ENCODE measurements at regions not wholly inside any gene's neighbourhood (a gene's known extent, or its start where the extent isn't known, plus 50 kb on each side); places are given as distances from the start of the nearest gene placed in this dataset.

DNA sequence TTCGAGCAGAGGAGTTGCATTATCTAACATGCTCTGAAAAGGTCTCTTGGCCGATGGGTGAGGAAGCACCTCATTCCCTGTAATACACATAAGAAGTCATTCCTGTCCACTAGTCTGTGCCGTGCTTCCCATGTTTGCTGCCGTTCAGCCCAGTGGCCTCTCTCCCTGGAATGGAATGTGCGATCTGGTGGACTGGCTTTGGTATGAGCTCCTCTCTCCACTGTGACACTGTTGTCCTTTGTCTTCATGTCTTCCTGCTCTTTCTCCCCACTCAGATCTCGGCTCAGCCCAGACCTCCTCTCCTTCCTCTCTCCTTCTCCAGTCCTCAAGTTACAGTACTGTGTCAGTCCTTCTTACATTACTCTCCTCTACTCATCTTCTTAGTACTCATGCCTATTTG, 192.8 kb upstream of the KLF6 start:
- H3K36me3 ChIP-seq, result no peaks in the 10 kb centered on the region
- H3K4me3 ChIP-seq, result no peak overlapping the region
- no peak overlapping the region for H3K27ac ChIP-seq
- intact Hi-C loops (cut with DNase I), result no loop called here
- no peaks in the 10 kb centered on the region for H3K9me3 ChIP-seq
- no peak for DNase-seq
- H3K4me1 ChIP-seq (ENCODE audit: insufficient read depth), result no peaks in the 10 kb centered on the region
- TF ChIP-seq EP300 (IDR thresholded peaks at IDR 0.05), result no peak
- TF ChIP-seq POLR2A (IDR thresholded peaks at IDR 0.05), result no peak
- 86 to 89% (median 88%) methylated on average over 6 of the region's 6 CpGs for WGBS, 3 donors
- no peaks in the 10 kb centered on the region for H3K27me3 ChIP-seq

DNA sequence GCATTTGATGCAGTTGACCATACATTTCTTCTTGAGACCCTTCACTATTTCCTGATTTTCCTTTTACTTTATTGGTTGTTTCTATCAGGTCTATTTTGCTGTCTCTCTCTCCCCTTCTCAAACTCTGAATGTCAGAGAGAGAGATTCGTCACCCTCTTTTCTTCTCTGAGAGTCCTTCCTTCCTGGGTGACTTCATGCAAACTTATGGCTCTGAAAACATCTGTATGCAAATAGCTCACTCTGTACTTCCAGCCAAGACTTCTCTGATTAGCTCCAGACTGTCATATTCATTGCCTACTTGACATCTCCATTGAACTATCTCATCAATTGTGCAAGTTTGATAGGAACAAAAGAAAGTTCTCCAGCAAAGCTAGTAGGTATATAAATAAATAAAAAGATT, 191.7 kb upstream of the KLF6 start:
- intact Hi-C loops (cut with DNase I), result no loop called here
- TF ChIP-seq EP300 (IDR thresholded peaks at IDR 0.05), result no peak
- TF ChIP-seq, protein P1, sequence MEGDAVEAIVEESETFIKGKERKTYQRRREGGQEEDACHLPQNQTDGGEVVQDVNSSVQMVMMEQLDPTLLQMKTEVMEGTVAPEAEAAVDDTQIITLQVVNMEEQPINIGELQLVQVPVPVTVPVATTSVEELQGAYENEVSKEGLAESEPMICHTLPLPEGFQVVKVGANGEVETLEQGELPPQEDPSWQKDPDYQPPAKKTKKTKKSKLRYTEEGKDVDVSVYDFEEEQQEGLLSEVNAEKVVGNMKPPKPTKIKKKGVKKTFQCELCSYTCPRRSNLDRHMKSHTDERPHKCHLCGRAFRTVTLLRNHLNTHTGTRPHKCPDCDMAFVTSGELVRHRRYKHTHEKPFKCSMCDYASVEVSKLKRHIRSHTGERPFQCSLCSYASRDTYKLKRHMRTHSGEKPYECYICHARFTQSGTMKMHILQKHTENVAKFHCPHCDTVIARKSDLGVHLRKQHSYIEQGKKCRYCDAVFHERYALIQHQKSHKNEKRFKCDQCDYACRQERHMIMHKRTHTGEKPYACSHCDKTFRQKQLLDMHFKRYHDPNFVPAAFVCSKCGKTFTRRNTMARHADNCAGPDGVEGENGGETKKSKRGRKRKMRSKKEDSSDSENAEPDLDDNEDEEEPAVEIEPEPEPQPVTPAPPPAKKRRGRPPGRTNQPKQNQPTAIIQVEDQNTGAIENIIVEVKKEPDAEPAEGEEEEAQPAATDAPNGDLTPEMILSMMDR (IDR thresholded peaks at IDR 0.05), result no peak
- no peak for TF ChIP-seq POLR2A (IDR thresholded peaks at IDR 0.05)
- no peaks in the 10 kb centered on the region for H3K36me3 ChIP-seq
- DNase-seq, result no peak
- no peaks in the 10 kb centered on the region for H3K27me3 ChIP-seq
- no peaks in the 10 kb centered on the region for H3K9me3 ChIP-seq
- no peaks in the 10 kb centered on the region for H3K4me1 ChIP-seq (ENCODE audit: insufficient read depth)
- no peak overlapping the region for H3K27ac ChIP-seq
- no peak overlapping the region for H3K4me3 ChIP-seq
- 89 to 100% (median 97%) methylated on average over 1 of the region's 1 CpG for WGBS, 3 donors

DNA sequence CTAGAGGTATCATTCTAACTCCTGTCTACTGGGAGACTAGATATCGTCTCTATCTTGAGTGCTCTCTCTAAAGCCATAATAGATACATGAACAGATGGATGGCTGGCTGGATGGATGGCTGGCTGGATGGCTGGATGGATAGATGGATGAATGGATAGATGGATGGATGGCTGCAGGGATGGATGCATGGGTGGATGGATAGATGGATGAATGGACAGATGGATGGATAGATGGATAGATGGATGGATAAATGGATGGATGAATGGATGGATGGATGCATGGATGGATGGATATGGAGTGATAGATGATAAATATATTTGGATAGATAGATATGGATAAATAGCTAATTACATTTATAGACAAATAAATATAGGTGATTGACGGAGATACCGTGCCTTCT, 191.2 kb upstream of the KLF6 start:
- intact Hi-C loops (cut with DNase I), result no loop called here
- no peak for DNase-seq

DNA sequence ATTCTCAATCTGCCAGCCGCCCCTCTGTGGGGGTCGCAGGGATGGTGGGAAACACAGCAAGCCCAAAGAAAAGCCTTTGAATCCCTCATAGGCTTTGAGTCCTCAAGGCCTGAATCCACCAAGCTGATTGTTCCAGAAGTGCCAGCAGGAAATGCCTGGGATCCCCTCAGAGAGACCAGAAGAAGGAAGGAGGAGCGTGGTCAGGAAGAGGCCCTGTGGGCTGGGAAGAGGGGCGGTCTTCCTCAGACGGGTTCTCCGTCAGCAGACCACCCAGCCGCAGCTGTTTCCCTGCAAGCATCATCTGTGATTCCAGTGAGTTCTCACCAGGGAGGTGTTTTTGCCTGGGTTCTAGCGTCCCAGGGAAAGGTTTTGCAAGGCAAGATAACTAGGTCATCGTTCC, 190.0 kb upstream of the KLF6 start:
- H3K27ac ChIP-seq, result no peak overlapping the region
- no peaks in the 10 kb centered on the region for H3K36me3 ChIP-seq
- no peaks in the 10 kb centered on the region for H3K9me3 ChIP-seq
- no peak overlapping the region for H3K4me3 ChIP-seq
- DNase-seq, result no peak
- 82 to 91% (median 88%) methylated on average over 9 of the region's 9 CpGs for WGBS, 3 donors
- H3K27me3 ChIP-seq, result no peaks in the 10 kb centered on the region
- intact Hi-C loops (cut with DNase I), result no loop called here
- TF ChIP-seq POLR2A (IDR thresholded peaks at IDR 0.05) (no peak), EP300 (IDR thresholded peaks at IDR 0.05) (no peak)
- TF ChIP-seq, protein P1 (IDR thresholded peaks at IDR 0.05), result no peak
- no peaks in the 10 kb centered on the region for H3K4me1 ChIP-seq (ENCODE audit: insufficient read depth)

More for the DNA sequence above, 191.2 kb upstream of the KLF6 start:
- Histone ChIP-seq H3K36me3 (no peaks in the 10 kb centered on the region), H3K4me1 (ENCODE audit: insufficient read depth) (no peaks in the 10 kb centered on the region), H3K27ac (no peak overlapping the region), H3K4me3 (no peak overlapping the region), H3K9me3 (no peaks in the 10 kb centered on the region), H3K27me3 (no peaks in the 10 kb centered on the region)
- WGBS, 3 donors, result 62 to 81% (median 81%) methylated on average over 3 of the region's 3 CpGs
- TF ChIP-seq EP300 (IDR thresholded peaks at IDR 0.05) (no peak), POLR2A (IDR thresholded peaks at IDR 0.05) (no peak)
- TF ChIP-seq, protein P1 (IDR thresholded peaks at IDR 0.05), result no peak

DNA sequence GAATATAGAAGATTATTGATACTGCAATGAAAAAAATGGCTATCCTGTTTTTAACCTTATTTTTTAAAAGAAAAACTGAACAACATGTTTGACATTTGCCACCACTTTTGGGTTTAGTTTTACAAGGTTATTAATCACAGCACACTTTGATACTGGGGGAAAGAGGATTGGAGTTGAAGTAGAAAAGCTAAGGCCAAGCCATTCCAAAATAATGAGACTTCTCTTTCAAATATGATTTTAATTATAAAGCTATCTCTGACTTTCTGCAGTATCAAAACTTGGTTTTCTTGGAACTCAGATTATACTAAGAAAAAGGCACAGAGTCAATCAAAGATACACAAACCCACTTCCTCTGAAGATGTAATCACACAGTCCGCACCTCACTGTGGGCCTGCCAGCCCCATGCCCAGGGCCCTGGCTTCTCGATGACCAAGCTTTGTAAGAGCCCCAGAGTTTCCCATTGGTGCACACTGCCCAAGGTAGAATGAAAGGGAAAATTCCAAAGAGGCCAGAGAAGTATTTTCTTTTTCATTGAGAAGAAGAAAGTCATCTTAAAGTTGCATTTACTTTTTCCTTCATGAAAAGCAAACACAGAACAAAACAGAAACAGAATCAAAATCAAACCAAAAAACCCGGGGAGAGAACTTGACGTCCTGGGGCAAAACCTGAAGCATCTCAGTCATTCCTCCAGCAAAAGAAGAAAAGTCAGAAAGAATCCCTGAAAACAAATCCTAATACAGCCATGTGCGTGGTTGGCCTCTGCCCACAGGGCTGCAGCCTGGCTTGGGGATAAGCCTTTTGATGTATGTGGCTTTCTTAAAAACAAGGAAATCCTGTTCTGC, 187.7 kb upstream of the KLF6 start:
- Histone ChIP-seq H3K27me3 (no peaks in the 10 kb centered on the region), H3K4me1 (ENCODE audit: insufficient read depth) (no peaks in the 10 kb centered on the region), H3K36me3 (no peaks in the 10 kb centered on the region), H3K27ac (no peak overlapping the region), H3K4me3 (no peak overlapping the region), H3K9me3 (no peaks in the 10 kb centered on the region)
- TF ChIP-seq, protein P1 (IDR thresholded peaks at IDR 0.05), result no peak
- TF ChIP-seq POLR2A (IDR thresholded peaks at IDR 0.05), result no peak
- no peak for TF ChIP-seq EP300 (IDR thresholded peaks at IDR 0.05)
- no peak for DNase-seq
- intact Hi-C loops (cut with DNase I), result no loop called here
- WGBS, 3 donors, result 64 to 66% (median 64%) methylated on average over 5 of the region's 5 CpGs
